NCI-H510A (cell line): ENCODE measurements at regions not wholly inside any gene's neighbourhood (a gene's known extent, or its start where the extent isn't known, plus 50 kb on each side); places are given as distances from the start of the nearest gene placed in this dataset.
"Not testable (repeated sequence)": the region's sequence is repeated elsewhere in the genome, so short reads cannot be mapped to it uniquely, and the experiment has no call there.

Experiments
- DNase-seq: peaks from one replicate; lab custom pipeline; 2025; lab: John Stamatoyannopoulos, UW

DNA sequence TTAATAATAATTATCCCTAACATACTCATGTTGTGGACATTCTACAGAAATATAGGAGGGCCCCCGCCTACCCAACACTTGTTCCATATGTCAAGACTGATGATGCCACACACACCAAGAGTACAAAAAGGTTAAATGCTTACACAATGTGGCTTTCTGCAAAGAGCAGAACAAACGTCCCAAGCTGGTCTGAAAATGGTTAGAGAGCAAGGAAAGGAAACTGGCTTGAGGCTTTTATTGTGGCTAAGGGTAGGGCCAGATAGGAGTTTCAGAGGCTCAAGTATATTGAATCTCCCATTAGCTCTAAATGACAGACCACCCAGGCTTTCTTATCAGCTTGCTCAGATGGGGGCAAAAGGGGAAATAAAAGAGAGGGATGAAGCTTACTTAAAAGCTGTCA lies 134.1 kb upstream of the C1QTNF7 start:
- no peak for DNase-seq

DNA sequence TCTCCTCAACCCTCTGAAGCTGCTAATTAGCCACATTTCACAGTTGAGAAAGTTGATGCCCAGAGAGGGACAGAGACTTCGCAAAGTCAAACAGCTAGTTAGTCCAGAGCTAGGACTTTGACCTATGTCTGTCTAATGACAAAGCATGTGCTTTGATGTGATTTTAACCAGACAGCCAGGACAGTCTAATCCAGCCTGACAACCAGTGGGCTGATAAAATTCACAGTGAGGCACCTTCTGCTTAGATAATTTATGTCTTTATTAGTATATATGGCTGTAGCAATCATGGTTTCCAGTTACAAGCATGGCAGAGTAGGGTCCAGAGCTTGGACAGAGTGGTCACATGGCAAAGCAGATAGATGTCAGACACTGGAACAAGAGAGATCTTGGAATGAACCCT lies 133.6 kb upstream of the C1QTNF7 start:
- no peak for DNase-seq

DNA sequence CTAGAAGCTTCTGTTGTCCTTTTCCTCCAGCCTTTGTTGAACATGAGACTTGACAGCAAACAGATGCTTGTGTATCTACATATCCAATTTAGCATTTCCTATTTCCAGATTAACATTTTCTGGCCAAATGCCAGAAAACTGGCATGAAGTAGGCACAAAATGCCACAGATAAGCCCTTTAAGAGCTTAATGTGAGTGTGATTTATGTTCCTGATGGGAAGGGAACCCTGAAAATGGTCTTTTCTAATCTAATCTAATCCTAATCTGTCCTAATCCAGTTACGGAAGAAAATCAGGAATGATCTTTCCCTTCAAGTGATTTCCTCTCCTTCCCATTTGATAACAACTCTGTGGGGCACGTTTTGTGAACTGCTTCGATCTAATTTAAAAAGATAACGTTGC lies 133.0 kb upstream of the C1QTNF7 start:
- DNase-seq, result no peak

DNA sequence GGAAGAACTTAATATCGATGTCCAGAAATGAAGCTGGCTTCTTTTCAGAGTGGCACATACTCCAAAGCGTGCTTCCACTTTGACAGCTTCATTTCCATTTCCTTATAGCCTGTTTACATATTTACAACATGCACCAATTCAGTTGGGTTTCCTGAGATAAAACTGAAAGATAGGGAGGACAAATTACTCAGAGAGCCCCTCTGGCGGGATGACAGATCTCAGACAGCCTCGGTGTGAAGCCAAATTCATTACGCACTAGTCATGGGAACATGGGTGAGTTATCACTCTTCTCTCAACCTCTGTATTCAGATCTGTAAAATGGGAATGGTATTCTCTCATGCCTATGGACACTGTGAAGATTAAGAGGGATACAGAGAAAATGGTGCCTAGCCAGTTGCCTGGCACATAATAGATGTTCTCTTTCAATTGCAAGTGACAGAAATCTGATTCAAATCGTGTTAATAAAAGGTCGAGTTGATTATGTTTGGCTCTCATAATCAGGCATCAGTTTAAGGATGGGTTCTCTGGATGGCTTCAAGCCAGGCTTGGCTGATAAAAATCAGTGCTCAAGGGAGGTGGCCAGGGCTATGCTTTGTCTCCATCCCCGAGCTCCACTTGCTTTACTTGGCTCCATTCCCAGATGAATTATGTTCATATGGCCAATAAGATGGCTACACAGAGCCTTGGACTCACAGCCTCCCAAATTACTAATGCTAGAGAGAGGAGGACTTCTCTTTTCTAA lies 132.2 kb upstream of the C1QTNF7 start:
- DNase-seq, result no peak

DNA sequence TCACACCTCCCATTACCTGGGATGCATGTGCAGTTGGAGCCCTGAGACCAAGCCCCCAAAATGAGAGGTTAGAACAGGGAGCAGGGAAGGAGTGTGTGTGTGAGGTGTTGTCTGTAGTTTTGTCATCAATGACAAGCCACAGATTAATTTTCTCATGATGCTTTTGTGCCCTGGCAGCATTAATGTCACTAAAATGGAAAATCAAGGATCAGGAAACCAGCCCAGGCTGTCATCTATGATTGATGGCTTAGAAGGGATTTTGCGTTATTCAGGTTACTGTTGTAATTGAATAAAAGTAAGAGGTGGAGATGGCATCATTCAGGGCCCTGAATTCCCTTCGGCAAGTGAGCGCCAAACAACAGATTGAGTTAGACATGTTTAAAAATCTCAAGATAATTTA lies 130.5 kb upstream of the C1QTNF7 start:
- DNase-seq, result no peak

- no peak for DNase-seq
These were observed 128.2 kb upstream of the C1QTNF7 start for GRCh38 chr4:15299627-15300026.

GRCh38 chr4:15303052-15303641 lies 124.7 kb upstream of the C1QTNF7 start:
- DNase-seq, result no peak

DNA sequence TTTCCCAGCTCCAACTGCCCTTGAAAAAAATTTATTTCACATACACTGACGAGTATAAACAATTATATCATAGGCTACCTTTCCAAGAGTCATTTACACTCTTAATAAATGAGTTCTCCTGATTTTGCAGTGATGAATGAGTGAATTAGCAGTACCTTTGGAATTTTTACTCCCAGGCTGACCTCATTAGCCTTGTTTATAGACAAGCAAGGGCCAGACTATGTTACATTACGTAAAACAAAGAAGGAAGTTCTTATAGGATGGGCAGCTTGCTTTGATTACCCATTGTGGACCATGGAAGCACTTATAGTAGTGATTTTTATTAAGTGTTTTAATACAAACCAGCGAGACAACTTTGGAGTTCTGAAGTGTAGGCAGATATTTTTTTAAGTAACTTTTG lies 112.9 kb upstream of the C1QTNF7 start:
- DNase-seq, result no peak

- DNase-seq, result no peak
These were observed 110.6 kb upstream of the C1QTNF7 start for GRCh38 chr4:15317246-15317645.

- no peak for DNase-seq
These were observed 109.0 kb upstream of the C1QTNF7 start for GRCh38 chr4:15318621-15319348.

DNA sequence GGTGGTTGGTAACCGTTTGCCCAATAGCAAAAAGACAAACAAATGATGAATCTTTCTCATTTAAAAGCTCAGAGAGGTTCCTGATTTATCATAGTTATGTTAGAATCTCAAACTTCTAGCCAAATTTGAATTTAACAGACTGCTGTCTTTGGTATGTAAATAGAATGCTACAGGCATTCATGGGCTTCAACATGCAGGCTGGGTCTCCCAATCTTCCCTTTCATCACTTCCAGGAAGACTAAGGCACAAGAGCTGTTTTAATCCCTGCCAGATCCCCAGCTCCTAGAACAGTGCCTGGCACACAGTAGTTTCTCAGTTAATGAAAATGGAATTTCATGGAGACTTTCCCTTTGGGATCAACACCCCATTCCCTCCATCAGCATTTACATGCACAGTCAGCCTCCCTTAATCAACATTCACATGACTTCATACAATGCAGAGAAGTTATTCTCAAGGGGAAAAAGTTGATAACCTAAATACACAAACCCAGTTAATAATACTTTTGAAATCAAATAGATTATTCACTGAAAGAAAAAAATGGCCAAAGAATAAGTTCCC lies 107.6 kb upstream of the C1QTNF7 start:
- no peak for DNase-seq

DNA sequence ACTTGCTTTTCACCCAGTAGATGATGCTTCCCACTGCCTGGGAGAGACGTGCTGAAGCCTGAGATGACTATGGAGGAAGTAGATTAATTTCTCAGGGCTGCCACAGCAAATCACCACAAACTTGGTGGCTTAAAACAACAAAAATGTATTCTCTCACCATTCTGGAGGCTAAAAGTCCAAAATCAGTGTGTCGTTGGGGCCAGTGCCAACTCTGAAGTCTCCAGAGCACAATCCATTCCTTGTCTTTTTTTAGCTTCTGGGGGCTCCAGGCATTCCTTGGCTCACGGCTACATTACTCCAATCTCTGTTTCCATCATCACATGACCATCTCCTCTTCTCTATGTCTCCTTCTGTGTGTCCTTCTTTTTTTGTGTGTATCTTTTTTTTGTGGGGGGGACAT lies 105.8 kb upstream of the C1QTNF7 start:
- DNase-seq, result no peak

DNA sequence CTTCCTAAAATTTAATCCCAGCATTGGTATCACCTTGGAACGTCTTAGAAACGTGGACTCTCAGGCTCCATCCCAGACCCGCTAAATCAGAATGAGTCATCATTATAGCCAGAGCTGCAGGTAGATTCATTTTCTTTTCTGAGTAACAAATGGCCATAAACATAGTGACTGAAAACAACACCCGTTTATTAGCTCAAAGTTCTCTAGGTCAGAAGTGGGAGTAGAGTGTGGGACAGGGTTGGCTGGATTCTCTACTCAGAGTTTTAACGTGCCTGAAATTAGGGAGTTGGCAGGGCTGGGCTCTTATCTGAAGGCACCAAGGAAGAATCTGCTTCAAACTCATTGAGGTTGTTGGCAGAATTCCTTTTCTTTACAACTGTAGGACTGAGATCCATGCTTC lies 101.8 kb upstream of the C1QTNF7 start:
- DNase-seq, result no peak

- no peak for DNase-seq
These were observed 100.2 kb upstream of the C1QTNF7 start for GRCh38 chr4:15327311-15328298.

- no peak for DNase-seq
These were observed 95.9 kb upstream of the C1QTNF7 start for GRCh38 chr4:15331930-15332329.

DNA sequence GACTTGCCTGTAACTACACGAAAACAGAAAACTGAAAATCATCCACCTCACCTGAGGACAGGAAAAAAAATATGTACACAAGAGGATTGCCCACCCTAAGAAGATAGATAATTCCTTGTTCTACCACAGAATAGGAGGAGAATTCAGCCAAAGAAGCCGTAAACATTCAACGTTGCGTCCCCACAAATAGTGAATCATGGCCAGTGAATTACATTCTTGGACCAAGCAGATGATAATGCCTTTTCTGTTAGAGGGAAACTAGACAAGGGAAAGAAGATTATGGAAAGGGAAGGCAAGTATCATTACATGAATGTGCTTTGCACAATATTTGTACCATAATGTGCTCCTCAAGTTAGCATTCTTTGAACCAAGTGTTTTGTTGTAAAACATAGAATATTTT lies 95.5 kb upstream of the C1QTNF7 start:
- no peak for DNase-seq

- no peak for DNase-seq
These were observed 93.9 kb upstream of the C1QTNF7 start for GRCh38 chr4:15333692-15334633.

GRCh38 chr4:15336410-15337167 lies 91.2 kb upstream of the C1QTNF7 start:
- DNase-seq, result no peak

DNA sequence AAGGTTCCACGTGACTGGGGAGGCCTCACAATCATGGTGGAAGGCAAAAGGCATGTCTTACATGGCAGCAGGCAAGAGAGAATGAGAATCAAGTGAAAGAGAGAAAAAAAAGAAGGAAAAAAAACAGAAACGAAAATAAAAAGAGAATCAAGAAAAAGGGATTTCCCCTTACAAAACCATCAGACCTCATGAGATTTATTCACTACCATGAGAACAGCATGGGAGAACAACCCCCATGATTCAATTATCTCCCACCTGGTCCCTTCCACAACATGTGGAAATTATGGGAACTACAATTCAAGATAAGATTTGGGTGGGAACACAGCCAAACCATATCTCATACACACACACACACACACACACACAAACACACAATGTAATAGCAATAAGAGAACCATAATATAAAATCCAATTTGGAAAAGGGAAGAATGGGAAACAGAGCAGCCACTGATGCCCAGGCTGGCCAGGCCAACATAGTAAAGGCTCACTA lies 90.6 kb upstream of the C1QTNF7 start:
- not testable (repeated sequence) for DNase-seq

DNA sequence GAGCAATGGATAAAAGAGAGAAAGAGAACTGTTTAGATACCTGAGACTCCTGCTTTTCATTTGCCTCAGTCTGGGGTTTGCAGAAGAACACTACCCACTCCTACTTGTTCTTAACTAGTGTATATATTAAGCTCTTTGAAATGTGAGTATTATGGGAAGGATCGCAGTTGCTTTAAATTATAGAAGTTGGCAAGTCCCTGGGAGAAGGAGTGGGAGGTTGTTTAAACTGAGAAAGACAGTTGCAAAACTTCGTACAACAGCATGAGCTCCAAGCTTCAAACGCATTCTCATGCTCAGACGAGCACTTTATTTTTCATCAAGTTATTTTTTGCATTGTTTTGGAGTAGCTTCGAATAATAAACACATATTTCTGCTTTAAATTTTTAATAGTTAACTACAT lies 88.1 kb upstream of the C1QTNF7 start:
- DNase-seq, result no peak
